ENCODE measurements at regions not wholly inside any gene's neighbourhood (a gene's known extent, or its start where the extent isn't known, plus 50 kb on each side); places are given as distances from the start of the nearest gene placed in this dataset.
"Not testable (repeated sequence)": the region's sequence is repeated elsewhere in the genome, so short reads cannot be mapped to it uniquely, and the experiment has no call there.

DNA sequence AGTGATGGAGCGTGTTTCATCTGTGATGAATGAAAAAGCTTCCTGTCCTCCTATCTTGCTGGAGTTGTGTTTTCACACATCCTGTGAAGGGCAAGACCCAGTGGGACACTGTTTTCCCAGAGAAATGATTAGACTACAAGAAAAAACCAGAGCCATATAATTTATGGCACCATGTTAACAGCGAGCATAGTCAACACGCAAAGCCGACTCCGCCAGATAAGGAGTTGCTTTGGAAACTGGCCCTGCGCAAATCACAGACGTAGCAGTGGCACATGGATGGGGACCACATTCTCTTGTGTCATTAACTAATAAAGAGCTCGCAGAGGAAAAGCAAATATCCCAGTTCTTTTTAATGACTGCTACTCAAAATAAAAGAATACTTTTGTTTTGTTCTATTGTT, 471.2 kb upstream of the RUNX1 start:
- H3K36me3 ChIP-seq (ENCODE audit: insufficient read depth, low read length): no peaks in the 10 kb centered on the region
- no peaks in the 10 kb centered on the region for H3K79me2 ChIP-seq (ENCODE audit: control insufficient read depth, insufficient read depth, low read length, unreplicated experiment)
- no peak overlapping the region for H3K27ac ChIP-seq (ENCODE audit: low read depth, low read length)
- H2AFZ ChIP-seq (ENCODE audit: low read length, unreplicated experiment): no peak overlapping the region
- peaks cover 5% of the 10 kb centered on the region for H3K4me1 ChIP-seq (ENCODE audit: control insufficient read depth, insufficient read depth, low read length, unreplicated experiment)
- no peaks in the 10 kb centered on the region for H3K27me3 ChIP-seq (ENCODE audit: insufficient read depth, low read length)
- no peak overlapping the region for H3K4me3 ChIP-seq (ENCODE audit: low read depth, low read length)

DNA sequence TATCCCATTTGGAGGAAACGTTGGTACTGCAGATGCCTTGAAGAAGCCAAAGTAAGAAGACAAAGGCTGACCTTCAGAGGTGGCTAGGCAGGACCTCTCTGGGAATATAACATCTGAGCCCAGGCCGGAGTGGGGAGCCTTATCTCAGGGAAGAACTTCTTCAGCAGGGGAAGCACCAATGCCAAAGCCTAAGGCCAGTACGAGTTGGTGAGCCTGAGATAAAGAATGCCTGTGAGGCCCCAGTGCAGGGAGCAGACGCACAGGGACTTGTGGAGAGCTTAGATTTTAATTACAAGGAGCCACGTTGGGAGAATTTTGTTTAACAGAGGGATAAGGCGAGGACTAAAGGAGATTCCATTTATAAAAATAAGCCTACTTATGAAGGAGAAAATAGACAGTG, 468.8 kb upstream of the RUNX1 start:
- no peaks in the 10 kb centered on the region for H3K27me3 ChIP-seq (ENCODE audit: insufficient read depth, low read length)
- no peaks in the 10 kb centered on the region for H3K4me1 ChIP-seq (ENCODE audit: control insufficient read depth, insufficient read depth, low read length, unreplicated experiment)
- H3K79me2 ChIP-seq (ENCODE audit: control insufficient read depth, insufficient read depth, low read length, unreplicated experiment): no peaks in the 10 kb centered on the region
- no peaks in the 10 kb centered on the region for H3K36me3 ChIP-seq (ENCODE audit: insufficient read depth, low read length)
- no peak overlapping the region for H3K27ac ChIP-seq (ENCODE audit: low read depth, low read length)
- H2AFZ ChIP-seq (ENCODE audit: low read length, unreplicated experiment): no peak overlapping the region
- no peak overlapping the region for H3K4me3 ChIP-seq (ENCODE audit: low read depth, low read length)

DNA sequence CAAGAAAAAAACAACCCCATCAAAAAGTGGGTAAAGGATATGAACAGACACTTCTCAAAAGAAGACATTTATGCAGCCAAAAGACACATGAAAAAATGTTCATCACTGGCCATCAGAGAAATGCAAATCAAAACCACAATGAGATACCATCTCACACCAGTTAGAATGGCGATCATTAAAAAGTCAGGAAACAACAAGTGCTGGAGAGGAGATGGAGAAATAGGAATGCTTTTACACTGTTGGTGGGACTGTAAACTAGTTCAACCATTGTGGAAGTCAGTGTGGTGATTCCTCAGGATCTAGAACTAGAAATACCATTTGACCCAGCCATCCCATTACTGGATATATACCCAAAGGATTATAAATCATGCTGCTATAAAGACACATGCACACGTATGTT, 467.2 kb upstream of the RUNX1 start:
- H3K79me2 ChIP-seq (ENCODE audit: control insufficient read depth, insufficient read depth, low read length, unreplicated experiment); H2AFZ ChIP-seq (ENCODE audit: low read length, unreplicated experiment); H3K27ac ChIP-seq (ENCODE audit: low read depth, low read length); H3K4me3 ChIP-seq (ENCODE audit: low read depth, low read length); H3K36me3 ChIP-seq (ENCODE audit: insufficient read depth, low read length); H3K27me3 ChIP-seq (ENCODE audit: insufficient read depth, low read length): not testable (repeated sequence)
- peaks cover 14% of the 10 kb centered on the region for H3K4me1 ChIP-seq (ENCODE audit: control insufficient read depth, insufficient read depth, low read length, unreplicated experiment)

DNA sequence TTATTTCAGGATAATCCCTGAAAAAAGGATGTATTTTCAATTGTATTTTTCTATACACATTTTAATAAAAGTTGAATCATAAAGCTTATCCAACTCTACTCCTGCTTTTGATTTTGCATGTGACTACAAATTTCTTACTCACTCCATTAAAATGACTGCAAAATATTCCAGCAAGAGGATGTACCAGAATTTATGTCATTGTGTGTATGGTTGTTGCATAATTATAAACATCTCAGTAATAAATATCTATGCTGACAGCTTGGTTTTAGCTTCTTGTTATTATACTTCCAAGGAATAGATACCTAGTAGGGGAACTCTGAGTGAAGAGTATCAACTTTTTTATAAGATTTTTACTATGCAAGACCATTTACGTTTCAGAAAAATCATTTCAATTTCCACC, 463.2 kb upstream of the RUNX1 start:
- Histone ChIP-seq H3K4me1 (ENCODE audit: control insufficient read depth, insufficient read depth, low read length, unreplicated experiment) (peaks cover 33% of the 10 kb centered on the region), H3K27ac (ENCODE audit: low read depth, low read length) (peak overlapping the region; percentile 92), H3K36me3 (ENCODE audit: insufficient read depth, low read length) (no peaks in the 10 kb centered on the region), H3K4me3 (ENCODE audit: low read depth, low read length) (no peak overlapping the region; the same call in 1 of the 2 replicates), H3K27me3 (ENCODE audit: insufficient read depth, low read length) (no peaks in the 10 kb centered on the region), H3K79me2 (ENCODE audit: control insufficient read depth, insufficient read depth, low read length, unreplicated experiment) (no peaks in the 10 kb centered on the region), H2AFZ (ENCODE audit: low read length, unreplicated experiment) (peak overlapping the region; percentile 64)

DNA sequence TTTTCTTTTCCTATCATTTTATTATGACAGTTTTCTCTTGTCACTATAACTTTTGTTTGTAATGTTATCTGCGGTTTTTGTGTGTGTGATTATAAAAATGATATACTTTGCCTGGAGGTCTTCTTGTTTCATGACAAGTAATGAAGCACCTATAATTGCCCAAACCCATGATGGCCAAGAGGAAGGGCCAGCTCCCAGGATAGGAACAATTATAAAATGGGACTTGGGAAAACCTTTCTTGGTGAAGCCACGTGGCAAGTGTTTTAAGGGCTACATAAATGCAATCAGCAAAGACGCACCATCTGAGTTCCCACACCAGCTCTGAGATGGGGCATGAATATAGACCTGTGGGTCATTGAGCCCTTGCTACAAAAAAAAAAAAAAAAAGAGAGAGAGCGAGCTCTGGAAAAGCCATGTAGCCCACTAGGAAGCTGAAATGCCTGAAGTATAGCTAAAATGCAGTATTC, 462.6 kb upstream of the RUNX1 start:
- Histone ChIP-seq H3K27me3 (ENCODE audit: insufficient read depth, low read length) (no peaks in the 10 kb centered on the region), H3K4me3 (ENCODE audit: low read depth, low read length) (no peak overlapping the region; the same call in 1 of the 2 replicates), H3K36me3 (ENCODE audit: insufficient read depth, low read length) (no peaks in the 10 kb centered on the region), H2AFZ (ENCODE audit: low read length, unreplicated experiment) (peak overlapping the region; percentile 64), H3K79me2 (ENCODE audit: control insufficient read depth, insufficient read depth, low read length, unreplicated experiment) (no peaks in the 10 kb centered on the region), H3K4me1 (ENCODE audit: control insufficient read depth, insufficient read depth, low read length, unreplicated experiment) (peaks cover 33% of the 10 kb centered on the region), H3K27ac (ENCODE audit: low read depth, low read length) (peak overlapping the region; percentile 92)

DNA sequence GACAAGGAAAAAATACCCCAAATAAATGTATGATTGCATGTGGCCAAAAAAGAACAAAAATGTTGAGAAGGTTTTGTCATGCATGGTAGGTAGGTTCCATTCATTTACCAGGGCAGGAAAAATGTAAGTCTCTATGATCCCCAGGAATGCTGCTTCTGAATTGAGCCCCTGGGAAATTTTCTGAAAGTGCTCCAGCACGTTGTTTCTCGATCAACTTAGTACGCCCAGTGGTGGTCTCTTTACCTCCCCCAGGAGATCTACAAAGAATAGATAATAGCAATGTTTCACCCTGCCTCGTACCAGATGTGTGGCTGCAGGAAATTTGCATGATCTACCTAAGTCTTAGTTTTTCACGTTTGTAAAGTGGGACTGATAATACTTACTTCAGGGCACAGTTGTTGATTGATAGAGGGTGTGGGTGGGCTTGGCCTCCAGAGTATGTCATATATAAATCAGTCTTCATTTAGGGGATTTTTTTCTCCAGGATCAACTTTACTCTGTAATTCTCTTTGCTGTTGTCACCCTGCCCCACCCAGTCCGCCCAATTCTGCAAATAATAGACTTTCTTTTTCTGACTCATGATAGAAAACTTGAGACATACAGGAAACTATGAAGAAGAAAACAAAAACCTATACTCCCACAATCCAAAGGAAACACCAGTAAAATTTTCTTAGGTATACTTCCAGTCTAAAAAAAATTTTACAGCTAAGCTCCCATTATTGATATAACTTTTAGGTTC, 462.0 kb upstream of the RUNX1 start:
- Histone ChIP-seq H3K79me2 (ENCODE audit: control insufficient read depth, insufficient read depth, low read length, unreplicated experiment) (no peaks in the 10 kb centered on the region), H2AFZ (ENCODE audit: low read length, unreplicated experiment) (peak overlapping the region; percentile 30), H3K27me3 (ENCODE audit: insufficient read depth, low read length) (no peaks in the 10 kb centered on the region), H3K4me3 (ENCODE audit: low read depth, low read length) (no peak overlapping the region; the same call in 1 of the 2 replicates), H3K27ac (ENCODE audit: low read depth, low read length) (peak overlapping the region; percentile 92), H3K36me3 (ENCODE audit: insufficient read depth, low read length) (no peaks in the 10 kb centered on the region), H3K4me1 (ENCODE audit: control insufficient read depth, insufficient read depth, low read length, unreplicated experiment) (peaks cover 33% of the 10 kb centered on the region)

DNA sequence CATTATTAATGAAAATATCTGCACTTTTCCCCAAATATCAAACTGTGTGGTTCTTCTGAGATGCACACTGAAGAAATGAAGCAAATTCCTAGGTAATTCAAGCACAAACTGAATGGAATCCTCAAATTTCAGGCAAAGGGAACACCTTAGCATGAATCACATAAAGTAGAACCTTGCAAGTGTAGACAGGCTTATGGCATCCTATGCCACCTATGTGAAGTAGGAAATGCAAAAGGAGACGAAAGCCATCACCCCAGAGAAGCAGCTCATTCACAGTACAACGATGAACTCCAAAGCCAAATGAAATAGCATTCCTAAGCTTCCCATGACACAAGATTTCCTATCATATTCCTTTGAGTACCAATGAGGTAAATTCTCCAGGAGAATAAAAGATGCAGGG, 461.2 kb upstream of the RUNX1 start:
- Histone ChIP-seq H2AFZ (ENCODE audit: low read length, unreplicated experiment) (no peak overlapping the region), H3K4me1 (ENCODE audit: control insufficient read depth, insufficient read depth, low read length, unreplicated experiment) (peaks cover 33% of the 10 kb centered on the region), H3K27ac (ENCODE audit: low read depth, low read length) (no peak overlapping the region), H3K79me2 (ENCODE audit: control insufficient read depth, insufficient read depth, low read length, unreplicated experiment) (no peaks in the 10 kb centered on the region), H3K4me3 (ENCODE audit: low read depth, low read length) (no peak overlapping the region), H3K27me3 (ENCODE audit: insufficient read depth, low read length) (no peaks in the 10 kb centered on the region), H3K36me3 (ENCODE audit: insufficient read depth, low read length) (no peaks in the 10 kb centered on the region)

DNA sequence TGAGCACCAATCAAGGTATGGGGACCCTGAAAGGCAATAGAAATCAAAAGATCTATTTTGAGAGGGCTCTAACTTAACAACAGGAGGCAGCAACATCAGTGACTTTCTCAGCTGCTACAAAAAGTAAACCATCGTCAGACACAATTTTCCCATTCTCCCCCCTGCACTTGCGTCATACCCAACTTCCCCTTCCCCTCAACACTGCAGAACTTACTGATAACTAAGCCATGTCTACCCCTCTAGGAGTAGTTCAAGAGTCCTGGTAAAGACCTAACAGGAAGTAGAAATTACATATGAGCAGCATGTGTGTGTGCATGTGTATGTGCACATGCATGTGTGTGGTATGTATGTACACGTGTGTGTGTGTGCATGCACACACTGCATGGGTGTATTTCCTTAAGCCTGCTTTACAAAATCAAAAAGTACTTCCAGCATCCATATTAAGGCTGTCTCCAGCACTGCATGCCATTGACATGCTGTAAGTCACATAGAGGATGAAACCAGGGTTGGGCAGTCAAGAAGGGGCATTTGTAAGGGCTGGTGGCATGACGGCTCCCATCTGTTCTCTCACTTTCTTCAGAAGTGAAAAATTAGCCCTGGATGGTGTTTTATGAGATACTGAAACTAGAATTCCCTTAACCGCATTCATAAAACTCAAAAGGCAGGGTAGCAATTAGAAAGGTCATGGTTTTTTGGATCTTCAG, 460.1 kb upstream of the RUNX1 start:
- Histone ChIP-seq H3K4me1 (ENCODE audit: control insufficient read depth, insufficient read depth, low read length, unreplicated experiment) (peaks cover 33% of the 10 kb centered on the region), H2AFZ (ENCODE audit: low read length, unreplicated experiment) (no peak overlapping the region), H3K79me2 (ENCODE audit: control insufficient read depth, insufficient read depth, low read length, unreplicated experiment) (no peaks in the 10 kb centered on the region), H3K27me3 (ENCODE audit: insufficient read depth, low read length) (no peaks in the 10 kb centered on the region), H3K4me3 (ENCODE audit: low read depth, low read length) (no peak overlapping the region), H3K27ac (ENCODE audit: low read depth, low read length) (no peak overlapping the region), H3K36me3 (ENCODE audit: insufficient read depth, low read length) (no peaks in the 10 kb centered on the region)

DNA sequence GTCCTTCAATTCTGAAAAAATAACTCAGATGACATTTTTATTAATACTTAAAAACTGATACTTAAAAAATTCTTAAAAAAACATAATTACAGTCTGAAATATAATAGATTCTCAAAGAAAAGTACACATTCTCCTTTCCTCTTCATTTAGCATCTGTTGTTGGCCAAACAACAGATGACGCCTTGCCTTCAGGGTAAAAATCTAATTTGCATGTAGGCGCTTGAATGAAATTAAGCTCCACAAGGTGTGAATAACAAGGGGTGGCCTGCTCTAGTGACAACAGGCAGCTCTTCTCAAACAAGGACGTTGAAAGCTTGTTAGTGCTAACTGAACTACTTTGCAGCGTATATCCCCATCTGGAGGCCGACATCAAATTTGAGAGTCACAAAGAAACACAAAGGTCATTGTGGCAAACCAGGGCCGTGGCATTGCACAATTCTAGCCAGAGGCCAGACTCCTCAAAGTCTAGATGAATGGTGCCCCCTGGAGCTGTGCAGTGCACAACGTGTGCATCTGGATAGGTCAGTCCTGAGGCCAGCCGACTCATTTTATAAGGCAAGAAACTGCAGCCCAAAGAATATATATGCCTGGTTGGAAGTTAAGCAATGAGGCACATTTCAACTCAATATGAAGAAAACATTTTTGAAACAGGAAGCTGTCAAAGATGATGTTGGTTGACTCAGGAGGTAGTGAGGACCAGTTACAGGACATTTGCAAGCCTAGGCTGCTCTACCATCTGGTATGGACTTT, 459.2 kb upstream of the RUNX1 start:
- H3K4me3 ChIP-seq (ENCODE audit: low read depth, low read length): no peak overlapping the region
- no peaks in the 10 kb centered on the region for H3K79me2 ChIP-seq (ENCODE audit: control insufficient read depth, insufficient read depth, low read length, unreplicated experiment)
- H3K27ac ChIP-seq (ENCODE audit: low read depth, low read length): no peak overlapping the region
- peaks cover 33% of the 10 kb centered on the region for H3K4me1 ChIP-seq (ENCODE audit: control insufficient read depth, insufficient read depth, low read length, unreplicated experiment)
- no peaks in the 10 kb centered on the region for H3K27me3 ChIP-seq (ENCODE audit: insufficient read depth, low read length)
- no peaks in the 10 kb centered on the region for H3K36me3 ChIP-seq (ENCODE audit: insufficient read depth, low read length)
- no peak overlapping the region for H2AFZ ChIP-seq (ENCODE audit: low read length, unreplicated experiment)

DNA sequence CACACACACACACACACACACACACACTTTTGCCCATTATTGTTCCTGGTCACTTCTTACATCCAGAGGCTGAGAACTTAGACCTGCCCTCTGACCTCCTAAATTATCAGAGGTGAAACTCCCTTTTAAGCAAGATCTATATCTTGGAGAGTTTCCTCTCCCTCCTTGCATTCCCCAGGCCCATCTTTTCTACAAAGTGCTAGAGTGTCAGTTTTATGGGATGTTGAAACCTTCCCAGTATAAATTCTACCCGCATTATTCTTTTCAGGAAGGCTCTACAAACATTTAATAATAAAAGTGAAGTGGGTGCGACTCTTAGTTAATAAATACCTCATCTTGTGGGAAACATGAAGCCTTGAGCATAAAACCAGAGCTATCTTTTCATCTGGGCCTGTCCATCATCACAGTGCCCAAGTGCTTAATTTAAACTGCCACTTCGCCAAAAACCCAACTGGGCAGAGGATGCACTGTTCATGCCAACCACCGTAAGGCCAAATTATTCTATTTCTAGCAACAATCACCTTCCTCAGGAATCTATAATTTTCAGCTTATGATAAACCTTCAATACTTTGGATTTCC, 458.2 kb upstream of the RUNX1 start:
- Histone ChIP-seq H3K79me2 (ENCODE audit: control insufficient read depth, insufficient read depth, low read length, unreplicated experiment) (no peaks in the 10 kb centered on the region), H3K36me3 (ENCODE audit: insufficient read depth, low read length) (no peaks in the 10 kb centered on the region), H2AFZ (ENCODE audit: low read length, unreplicated experiment) (no peak overlapping the region), H3K27ac (ENCODE audit: low read depth, low read length) (no peak overlapping the region), H3K4me3 (ENCODE audit: low read depth, low read length) (no peak overlapping the region), H3K4me1 (ENCODE audit: control insufficient read depth, insufficient read depth, low read length, unreplicated experiment) (peaks cover 29% of the 10 kb centered on the region), H3K27me3 (ENCODE audit: insufficient read depth, low read length) (no peaks in the 10 kb centered on the region)

Data from ACC112 (cell line).